ENCODE measurements at regions not wholly inside any gene's neighbourhood (a gene's known extent, or its start where the extent isn't known, plus 50 kb on each side); places are given as distances from the start of the nearest gene placed in this dataset.
"Not testable (repeated sequence)": the region's sequence is repeated elsewhere in the genome, so short reads cannot be mapped to it uniquely, and the experiment has no call there.

DNA sequence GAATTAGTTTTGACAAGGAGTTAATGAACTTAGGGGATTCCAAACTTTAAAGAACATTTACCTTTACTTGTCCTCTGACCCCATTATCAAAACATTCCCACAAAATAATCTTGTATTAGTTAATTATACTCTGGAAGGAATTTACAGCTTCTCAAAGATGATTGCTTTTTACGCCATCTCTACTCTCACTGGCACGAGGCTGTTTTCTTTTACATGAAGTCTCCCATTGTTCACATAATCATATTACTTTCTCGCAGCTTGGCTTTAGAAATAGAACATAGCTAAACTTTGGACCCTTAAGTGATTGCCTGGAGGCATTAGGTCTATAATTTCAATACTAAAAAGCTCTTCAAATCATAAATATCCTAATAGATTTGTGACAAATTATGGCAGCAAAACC lies 592.9 kb downstream of the TRIML1 start:
- H3F3A ChIP-seq (ENCODE audit: insufficient read depth, low read length): no peaks in the 10 kb centered on the region
- H3K36me3 ChIP-seq (replicated peaks; ENCODE audit: insufficient read depth, low read length): no peaks in the 10 kb centered on the region
- H3K9me3 ChIP-seq (replicated peaks; ENCODE audit: insufficient read depth, low read length): no peaks in the 10 kb centered on the region
- no peaks in the 10 kb centered on the region for H3K4me1 ChIP-seq (ENCODE audit: low read length)
- no peaks in the 10 kb centered on the region for H4K20me1 ChIP-seq (ENCODE audit: insufficient read depth, low read length)
- no peak overlapping the region for H2AFZ ChIP-seq (ENCODE audit: low read length)
- DNase-seq: no peak
- no peaks in the 10 kb centered on the region for H3K27me3 ChIP-seq (replicated peaks; ENCODE audit: insufficient read depth, low read length)
- TF ChIP-seq, protein P1, sequence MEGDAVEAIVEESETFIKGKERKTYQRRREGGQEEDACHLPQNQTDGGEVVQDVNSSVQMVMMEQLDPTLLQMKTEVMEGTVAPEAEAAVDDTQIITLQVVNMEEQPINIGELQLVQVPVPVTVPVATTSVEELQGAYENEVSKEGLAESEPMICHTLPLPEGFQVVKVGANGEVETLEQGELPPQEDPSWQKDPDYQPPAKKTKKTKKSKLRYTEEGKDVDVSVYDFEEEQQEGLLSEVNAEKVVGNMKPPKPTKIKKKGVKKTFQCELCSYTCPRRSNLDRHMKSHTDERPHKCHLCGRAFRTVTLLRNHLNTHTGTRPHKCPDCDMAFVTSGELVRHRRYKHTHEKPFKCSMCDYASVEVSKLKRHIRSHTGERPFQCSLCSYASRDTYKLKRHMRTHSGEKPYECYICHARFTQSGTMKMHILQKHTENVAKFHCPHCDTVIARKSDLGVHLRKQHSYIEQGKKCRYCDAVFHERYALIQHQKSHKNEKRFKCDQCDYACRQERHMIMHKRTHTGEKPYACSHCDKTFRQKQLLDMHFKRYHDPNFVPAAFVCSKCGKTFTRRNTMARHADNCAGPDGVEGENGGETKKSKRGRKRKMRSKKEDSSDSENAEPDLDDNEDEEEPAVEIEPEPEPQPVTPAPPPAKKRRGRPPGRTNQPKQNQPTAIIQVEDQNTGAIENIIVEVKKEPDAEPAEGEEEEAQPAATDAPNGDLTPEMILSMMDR (IDR thresholded peaks at IDR 0.05; ENCODE audit: low read length): no peak
- no peak for TF ChIP-seq EZH2 (optimal IDR thresholded peaks at IDR 0.05; ENCODE audit: low read depth, low read length)
- TF ChIP-seq EZH2phosphoT487 (IDR thresholded peaks at IDR 0.05; ENCODE audit: low read length): no peak
- H3K9me2 ChIP-seq (replicated peaks; ENCODE audit: insufficient read depth, low read length): no peaks in the 10 kb centered on the region
- no peak overlapping the region for H3K9ac ChIP-seq (ENCODE audit: low read length)
- no peak overlapping the region for H3K27ac ChIP-seq (ENCODE audit: low read length)
- H3K4me3 ChIP-seq (ENCODE audit: low read length): no peak overlapping the region
- H3K4me2 ChIP-seq (ENCODE audit: low read depth, low read length): no peak overlapping the region
- no peaks in the 10 kb centered on the region for H3K79me2 ChIP-seq (ENCODE audit: low read length)

DNA sequence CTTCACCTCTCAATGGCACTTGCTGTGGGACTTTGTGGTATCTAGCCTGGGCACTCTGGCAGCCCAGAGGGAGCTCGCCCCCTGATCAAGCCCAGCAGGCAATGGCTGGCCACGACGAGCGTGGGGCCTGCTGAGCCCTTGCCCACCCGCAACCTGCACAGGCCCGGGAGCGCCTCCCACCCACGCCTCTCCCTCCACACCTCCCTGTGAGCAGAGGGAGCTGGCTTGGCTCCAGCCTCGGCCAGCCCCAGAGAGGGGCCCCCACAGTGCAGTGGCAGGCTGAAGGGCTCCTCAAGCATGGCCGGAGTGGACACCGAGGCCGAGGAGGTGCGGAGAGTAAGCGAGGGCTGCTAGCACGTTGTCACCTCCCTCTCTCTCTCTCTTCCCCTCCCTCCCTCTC lies 595.8 kb downstream of the TRIML1 start:
- Histone ChIP-seq H3K79me2 (ENCODE audit: low read length) (no peaks in the 10 kb centered on the region), H3F3A (ENCODE audit: insufficient read depth, low read length) (no peaks in the 10 kb centered on the region), H3K9me2 (replicated peaks; ENCODE audit: insufficient read depth, low read length) (no peaks in the 10 kb centered on the region), H3K4me1 (ENCODE audit: low read length) (no peaks in the 10 kb centered on the region), H3K4me2 (ENCODE audit: low read depth, low read length) (no peak overlapping the region), H3K9ac (ENCODE audit: low read length) (no peak overlapping the region), H3K4me3 (ENCODE audit: low read length) (no peak overlapping the region), H3K36me3 (replicated peaks; ENCODE audit: insufficient read depth, low read length) (no peaks in the 10 kb centered on the region), H3K27ac (ENCODE audit: low read length) (no peak overlapping the region), H4K20me1 (ENCODE audit: insufficient read depth, low read length) (no peaks in the 10 kb centered on the region), H2AFZ (ENCODE audit: low read length) (no peak overlapping the region), H3K27me3 (replicated peaks; ENCODE audit: insufficient read depth, low read length) (no peaks in the 10 kb centered on the region), H3K9me3 (replicated peaks; ENCODE audit: insufficient read depth, low read length) (no peaks in the 10 kb centered on the region)
- TF ChIP-seq EZH2 (optimal IDR thresholded peaks at IDR 0.05; ENCODE audit: low read depth, low read length): no peak
- TF ChIP-seq, protein P1 (IDR thresholded peaks at IDR 0.05; ENCODE audit: low read length): no peak
- no peak for TF ChIP-seq EZH2phosphoT487 (IDR thresholded peaks at IDR 0.05; ENCODE audit: low read length)
- DNase-seq: no peak

DNA sequence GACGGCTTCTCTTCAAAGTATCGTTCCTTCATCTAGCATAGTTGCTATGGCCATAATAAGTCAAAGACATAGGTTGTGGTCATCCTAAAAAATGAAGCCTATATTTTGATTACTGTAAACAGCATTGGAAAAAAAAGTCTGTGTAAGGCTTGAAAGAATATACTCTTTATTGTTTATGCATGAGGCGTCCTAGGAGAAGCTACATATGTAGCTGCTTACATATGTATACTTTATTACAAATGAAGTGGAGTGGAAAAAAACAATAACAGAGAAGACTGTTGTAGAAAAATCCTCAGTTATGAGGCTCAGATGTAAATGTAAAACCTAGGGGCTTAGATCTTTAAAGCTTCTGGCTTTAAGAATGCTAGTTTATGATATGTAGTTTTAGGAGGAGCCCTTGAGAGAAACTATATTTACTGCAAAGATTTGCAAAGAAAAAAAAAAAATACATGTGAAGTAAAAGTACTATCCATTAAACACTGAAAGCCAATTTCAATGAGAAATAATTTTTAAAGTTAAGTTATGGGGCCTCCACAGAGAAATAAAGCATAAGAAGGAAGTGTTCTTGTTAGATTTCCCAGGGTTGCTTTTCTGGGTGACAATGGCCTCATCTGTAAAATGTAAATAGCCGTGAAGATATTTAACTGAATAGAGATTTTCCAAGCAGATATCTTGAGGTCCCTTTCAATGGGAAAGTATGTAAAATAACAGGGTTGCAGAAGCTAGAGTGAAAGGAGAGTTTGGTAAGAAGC lies 598.2 kb downstream of the TRIML1 start:
- no peaks in the 10 kb centered on the region for H3F3A ChIP-seq (ENCODE audit: insufficient read depth, low read length)
- no peaks in the 10 kb centered on the region for H3K36me3 ChIP-seq (replicated peaks; ENCODE audit: insufficient read depth, low read length)
- H3K9me2 ChIP-seq (replicated peaks; ENCODE audit: insufficient read depth, low read length): no peaks in the 10 kb centered on the region
- no peaks in the 10 kb centered on the region for H4K20me1 ChIP-seq (ENCODE audit: insufficient read depth, low read length)
- no peak overlapping the region for H2AFZ ChIP-seq (ENCODE audit: low read length)
- H3K9ac ChIP-seq (ENCODE audit: low read length): no peak overlapping the region
- no peaks in the 10 kb centered on the region for H3K9me3 ChIP-seq (replicated peaks; ENCODE audit: insufficient read depth, low read length)
- no peak for TF ChIP-seq EZH2phosphoT487 (IDR thresholded peaks at IDR 0.05; ENCODE audit: low read length)
- TF ChIP-seq, protein P1 (IDR thresholded peaks at IDR 0.05; ENCODE audit: low read length): no peak
- TF ChIP-seq EZH2 (optimal IDR thresholded peaks at IDR 0.05; ENCODE audit: low read depth, low read length): no peak
- H3K4me1 ChIP-seq (ENCODE audit: low read length): no peaks in the 10 kb centered on the region
- no peak overlapping the region for H3K4me3 ChIP-seq (ENCODE audit: low read length)
- H3K79me2 ChIP-seq (ENCODE audit: low read length): no peaks in the 10 kb centered on the region
- H3K27me3 ChIP-seq (replicated peaks; ENCODE audit: insufficient read depth, low read length): no peaks in the 10 kb centered on the region
- no peak overlapping the region for H3K4me2 ChIP-seq (ENCODE audit: low read depth, low read length)
- DNase-seq: no peak
- no peak overlapping the region for H3K27ac ChIP-seq (ENCODE audit: low read length)

DNA sequence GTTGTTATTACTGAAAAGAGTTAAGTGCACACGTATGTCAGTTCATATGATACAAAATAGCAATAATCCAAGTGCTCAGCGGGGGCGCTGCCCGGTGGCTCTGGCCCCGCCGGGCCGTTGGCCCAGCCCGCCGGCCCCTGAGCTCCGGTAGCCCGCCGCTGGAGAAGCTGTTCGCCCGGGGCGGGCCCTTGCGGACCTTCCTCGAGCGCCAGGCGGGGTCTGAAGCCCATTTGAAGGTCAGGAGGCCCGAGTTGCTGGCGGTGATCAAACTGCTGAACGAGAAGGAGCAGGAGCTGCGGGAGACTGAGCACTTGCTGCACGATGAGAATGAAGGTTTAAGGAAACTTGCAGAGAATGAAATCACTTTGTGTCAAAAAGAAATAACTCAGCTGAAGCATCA lies 599.0 kb downstream of the TRIML1 start:
- not testable (repeated sequence) for H3K27ac ChIP-seq (ENCODE audit: low read length); H3K79me2 ChIP-seq (ENCODE audit: low read length); H3K4me2 ChIP-seq (ENCODE audit: low read depth, low read length); H3K4me1 ChIP-seq (ENCODE audit: low read length); H3K9me3 ChIP-seq (replicated peaks; ENCODE audit: insufficient read depth, low read length); H3F3A ChIP-seq (ENCODE audit: insufficient read depth, low read length); H2AFZ ChIP-seq (ENCODE audit: low read length); H3K9ac ChIP-seq (ENCODE audit: low read length); H4K20me1 ChIP-seq (ENCODE audit: insufficient read depth, low read length); H3K36me3 ChIP-seq (replicated peaks; ENCODE audit: insufficient read depth, low read length); DNase-seq; H3K4me3 ChIP-seq (ENCODE audit: low read length); H3K9me2 ChIP-seq (replicated peaks; ENCODE audit: insufficient read depth, low read length); H3K27me3 ChIP-seq (replicated peaks; ENCODE audit: insufficient read depth, low read length)

DNA sequence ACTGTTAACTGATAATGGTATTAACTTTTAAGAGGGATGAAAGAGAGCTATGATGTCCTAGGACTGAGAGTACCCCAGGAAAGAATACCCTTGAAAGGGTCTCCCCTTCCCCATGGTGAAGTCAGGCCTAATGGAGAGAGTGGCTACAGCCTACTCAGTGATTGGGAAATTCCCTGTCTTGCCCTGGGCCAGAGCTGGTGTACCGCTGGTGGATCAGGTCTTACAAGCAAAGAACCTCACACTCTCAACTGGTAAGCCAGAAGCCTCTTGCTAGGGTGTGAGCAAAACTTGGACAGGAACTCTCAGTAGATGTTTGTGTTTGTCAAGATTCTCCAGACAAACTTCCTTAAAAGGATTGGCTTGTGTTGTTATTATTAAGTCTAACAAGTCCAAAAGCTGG lies 600.9 kb downstream of the TRIML1 start:
- not testable (repeated sequence) for H3K9me3 ChIP-seq (replicated peaks; ENCODE audit: insufficient read depth, low read length); H3K4me1 ChIP-seq (ENCODE audit: low read length); H3K27me3 ChIP-seq (replicated peaks; ENCODE audit: insufficient read depth, low read length); H3K27ac ChIP-seq (ENCODE audit: low read length); H3K4me2 ChIP-seq (ENCODE audit: low read depth, low read length); H3K4me3 ChIP-seq (ENCODE audit: low read length); H3K9ac ChIP-seq (ENCODE audit: low read length); H4K20me1 ChIP-seq (ENCODE audit: insufficient read depth, low read length); H3K79me2 ChIP-seq (ENCODE audit: low read length); H3K36me3 ChIP-seq (replicated peaks; ENCODE audit: insufficient read depth, low read length); H3K9me2 ChIP-seq (replicated peaks; ENCODE audit: insufficient read depth, low read length); DNase-seq; H2AFZ ChIP-seq (ENCODE audit: low read length); H3F3A ChIP-seq (ENCODE audit: insufficient read depth, low read length)
